Ovary (tissue), 3 donors: ENCODE measurements at regions not wholly inside any gene's neighbourhood (a gene's known extent, or its start where the extent isn't known, plus 50 kb on each side); places are given as distances from the start of the nearest gene placed in this dataset.
"Not testable (repeated sequence)": the region's sequence is repeated elsewhere in the genome, so short reads cannot be mapped to it uniquely, and the experiment has no call there.

Experiments used
- EP300 ChIP-seq: sonication (generic); formaldehyde crosslinking; IDR thresholded peaks from one replicate; pipeline ENCODE4 v1.6.1; 2017; ENCODE audit warnings: antibody characterized with exemption
- POLR2A ChIP-seq: fragments of 450-650 bp; IDR thresholded peaks from one replicate; pipeline ENCODE4 v1.6.1; 2017; ENCODE audit warnings: antibody characterized with exemption, mild to moderate bottlenecking, moderate library complexity
- TF ChIP-seq, protein P1 (sequence below), 3 donors: fragments of 450-650 bp in 2 of 3; fragments of 200-600 bp in 1 of 3; IDR thresholded peaks; one replicate each; pipeline versions ENCODE4 v1.5.1 to v1.8.0; 2016 to 2022; ENCODE audit warnings: antibody characterized with exemption in 3 of 3, mild to moderate bottlenecking in 1 of 3
- donor health status: DM: no; HTN: no; CAD: no.

DNA sequence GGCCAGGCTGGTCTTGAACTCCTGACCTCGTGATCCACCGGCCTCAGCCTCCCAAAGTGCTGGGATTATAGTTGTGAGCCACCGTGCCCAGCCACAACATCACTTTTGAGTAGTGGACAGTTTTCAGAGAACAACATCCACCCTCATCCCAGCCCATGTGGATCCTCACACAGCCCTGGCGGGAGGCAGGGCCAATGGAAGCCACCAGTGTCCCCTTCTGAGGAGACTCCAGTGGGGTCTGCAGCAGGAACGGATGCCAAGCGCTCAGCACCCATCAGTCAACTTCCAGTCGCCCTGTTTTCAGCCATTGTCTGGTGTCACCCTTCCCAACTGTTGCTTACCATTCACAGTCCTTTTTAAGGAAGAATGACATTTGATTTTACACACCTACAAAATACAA lies 302.5 kb downstream of the BCL2L11 start:
- TF ChIP-seq, protein P1, sequence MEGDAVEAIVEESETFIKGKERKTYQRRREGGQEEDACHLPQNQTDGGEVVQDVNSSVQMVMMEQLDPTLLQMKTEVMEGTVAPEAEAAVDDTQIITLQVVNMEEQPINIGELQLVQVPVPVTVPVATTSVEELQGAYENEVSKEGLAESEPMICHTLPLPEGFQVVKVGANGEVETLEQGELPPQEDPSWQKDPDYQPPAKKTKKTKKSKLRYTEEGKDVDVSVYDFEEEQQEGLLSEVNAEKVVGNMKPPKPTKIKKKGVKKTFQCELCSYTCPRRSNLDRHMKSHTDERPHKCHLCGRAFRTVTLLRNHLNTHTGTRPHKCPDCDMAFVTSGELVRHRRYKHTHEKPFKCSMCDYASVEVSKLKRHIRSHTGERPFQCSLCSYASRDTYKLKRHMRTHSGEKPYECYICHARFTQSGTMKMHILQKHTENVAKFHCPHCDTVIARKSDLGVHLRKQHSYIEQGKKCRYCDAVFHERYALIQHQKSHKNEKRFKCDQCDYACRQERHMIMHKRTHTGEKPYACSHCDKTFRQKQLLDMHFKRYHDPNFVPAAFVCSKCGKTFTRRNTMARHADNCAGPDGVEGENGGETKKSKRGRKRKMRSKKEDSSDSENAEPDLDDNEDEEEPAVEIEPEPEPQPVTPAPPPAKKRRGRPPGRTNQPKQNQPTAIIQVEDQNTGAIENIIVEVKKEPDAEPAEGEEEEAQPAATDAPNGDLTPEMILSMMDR (IDR thresholded peaks at IDR 0.05): not testable (repeated sequence)
- TF ChIP-seq POLR2A, EP300: not testable (repeated sequence)
